ENCODE measurements at regions not wholly inside any gene's neighbourhood (a gene's known extent, or its start where the extent isn't known, plus 50 kb on each side); places are given as distances from the start of the nearest gene placed in this dataset.

- TF ChIP-seq EP300 (conservative IDR thresholded peaks at IDR 0.05; ENCODE audit: poor library complexity, severe bottlenecking) (peak; percentile 97), CTCF (IDR thresholded peaks at IDR 0.05; ENCODE audit: poor library complexity, severe bottlenecking) (no peak), EZH2 (IDR thresholded peaks at IDR 0.05; ENCODE audit: borderline replicate concordance, insufficient read depth, low read length, poor library complexity, severe bottlenecking) (no peak), REST (IDR thresholded peaks at IDR 0.05; ENCODE audit: borderline replicate concordance) (peak; percentile 59), RAD21 (conservative IDR thresholded peaks at IDR 0.05) (no peak), TAF1 (IDR thresholded peaks at IDR 0.05; ENCODE audit: low read depth) (no peak), POLR2AphosphoS5 (IDR thresholded peaks at IDR 0.05) (peak; percentile 81)
Observed at GRCh38 chr2:58334414-58334813, 93.3 kb upstream of the FANCL start.
